C1 segment of cervical spinal cord (tissue), 14 donors: ENCODE measurements at regions not wholly inside any gene's neighbourhood (a gene's known extent, or its start where the extent isn't known, plus 50 kb on each side); places are given as distances from the start of the nearest gene placed in this dataset.
"Not testable (repeated sequence)": the region's sequence is repeated elsewhere in the genome, so short reads cannot be mapped to it uniquely, and the experiment has no call there.

Experiments used
- DNase-seq, 14 donors: peaks; one replicate each; lab custom pipeline; 2025; lab: John Stamatoyannopoulos, UW

GRCh38 chr1:85520826-85521820 is 56.2 kb upstream of the DDAH1 start:
- DNase-seq = not testable (repeated sequence)

- not testable (repeated sequence) for DNase-seq
Observed at GRCh38 chr1:85522458-85522857, 57.5 kb upstream of the DDAH1 start.

- DNase-seq = not testable (repeated sequence)
Observed at GRCh38 chr1:85523061-85523460, 57.5 kb upstream of the CCN1 start.

- not testable (repeated sequence) for DNase-seq
Observed at GRCh38 chr1:85524281-85524886, 56.2 kb upstream of the CCN1 start.

GRCh38 chr1:85525591-85525991 is 55.0 kb upstream of the CCN1 start:
- DNase-seq = not testable (repeated sequence)

GRCh38 chr1:85526216-85526615 is 54.3 kb upstream of the CCN1 start:
- DNase-seq = not testable (repeated sequence)

GRCh38 chr1:85527145-85527544 is 53.4 kb upstream of the CCN1 start:
- peak in 9 of 14 donors; percentile 1 to 45 (median 10) for DNase-seq
